ENCODE measurements at regions not wholly inside any gene's neighbourhood (a gene's known extent, or its start where the extent isn't known, plus 50 kb on each side); places are given as distances from the start of the nearest gene placed in this dataset.

DNA sequence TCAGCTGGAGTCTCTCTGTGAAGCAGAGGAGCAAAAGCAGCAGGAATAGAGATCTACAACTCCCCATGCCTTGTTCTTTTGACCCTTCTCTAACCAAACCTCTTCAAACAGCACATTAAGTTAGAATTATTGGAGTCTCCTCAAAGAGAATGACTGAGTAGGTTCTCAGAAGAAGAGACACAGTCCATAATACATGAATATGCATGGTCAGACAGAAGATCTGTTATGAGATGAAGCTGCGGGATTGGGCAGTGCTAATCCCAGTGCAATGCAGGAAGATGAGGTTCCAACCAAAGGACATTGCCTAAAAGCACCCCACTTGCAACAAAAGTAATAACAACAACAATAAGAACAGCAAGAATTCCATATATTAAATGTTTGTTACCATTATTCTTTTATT is 887.9 kb upstream of the TENM4 start:
- no peak for TF ChIP-seq SP1 (IDR thresholded peaks at IDR 0.05)
- no peak for TF ChIP-seq SUZ12 (IDR thresholded peaks at IDR 0.05)
- TF ChIP-seq FOXM1 (IDR thresholded peaks at IDR 0.05; ENCODE audit: borderline replicate concordance): no peak
- no peak for TF ChIP-seq L3MBTL2 (conservative IDR thresholded peaks at IDR 0.05)
- no peak for TF ChIP-seq NFRKB (IDR thresholded peaks at IDR 0.05)
- TF ChIP-seq, protein P1, sequence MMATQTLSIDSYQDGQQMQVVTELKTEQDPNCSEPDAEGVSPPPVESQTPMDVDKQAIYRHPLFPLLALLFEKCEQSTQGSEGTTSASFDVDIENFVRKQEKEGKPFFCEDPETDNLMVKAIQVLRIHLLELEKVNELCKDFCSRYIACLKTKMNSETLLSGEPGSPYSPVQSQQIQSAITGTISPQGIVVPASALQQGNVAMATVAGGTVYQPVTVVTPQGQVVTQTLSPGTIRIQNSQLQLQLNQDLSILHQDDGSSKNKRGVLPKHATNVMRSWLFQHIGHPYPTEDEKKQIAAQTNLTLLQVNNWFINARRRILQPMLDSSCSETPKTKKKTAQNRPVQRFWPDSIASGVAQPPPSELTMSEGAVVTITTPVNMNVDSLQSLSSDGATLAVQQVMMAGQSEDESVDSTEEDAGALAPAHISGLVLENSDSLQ (IDR thresholded peaks at IDR 0.05): no peak
- TF ChIP-seq ARNT (IDR thresholded peaks at IDR 0.05): no peak
- TF ChIP-seq LEF1 (IDR thresholded peaks at IDR 0.05; ENCODE audit: borderline replicate concordance): no peak
- no peak for TF ChIP-seq ELF4 (IDR thresholded peaks at IDR 0.05)
- TF ChIP-seq FOXA1 (IDR thresholded peaks at IDR 0.05): no peak
- TF ChIP-seq TARDBP (IDR thresholded peaks at IDR 0.05): no peak
- no peak for TF ChIP-seq CTBP1 (IDR thresholded peaks at IDR 0.05; ENCODE audit: borderline replicate concordance)
